ENCODE measurements at regions not wholly inside any gene's neighbourhood (a gene's known extent, or its start where the extent isn't known, plus 50 kb on each side); places are given as distances from the start of the nearest gene placed in this dataset.
"Not testable (repeated sequence)": the region's sequence is repeated elsewhere in the genome, so short reads cannot be mapped to it uniquely, and the experiment has no call there.

DNA sequence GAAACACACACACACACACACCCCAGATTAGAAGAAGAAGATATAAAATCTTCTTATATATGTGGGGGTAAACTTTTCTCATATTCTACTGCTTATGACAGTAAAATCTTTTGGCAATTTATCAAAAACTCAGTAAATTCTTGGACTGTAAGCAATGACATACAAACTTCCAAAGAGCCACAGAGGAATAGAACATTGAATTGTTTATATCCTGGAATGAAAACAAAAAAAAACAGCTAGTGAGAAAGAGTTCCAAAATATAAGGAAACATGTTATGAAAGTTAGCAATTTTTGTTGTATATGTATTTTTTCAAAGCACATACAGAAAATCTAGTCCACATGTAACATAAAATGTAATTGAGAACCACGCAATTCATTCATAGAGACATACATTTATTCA lies 764.9 kb downstream of the DSC3 start:
- DNase-seq (ENCODE audit: low read depth, low spot score) = no peak

DNA sequence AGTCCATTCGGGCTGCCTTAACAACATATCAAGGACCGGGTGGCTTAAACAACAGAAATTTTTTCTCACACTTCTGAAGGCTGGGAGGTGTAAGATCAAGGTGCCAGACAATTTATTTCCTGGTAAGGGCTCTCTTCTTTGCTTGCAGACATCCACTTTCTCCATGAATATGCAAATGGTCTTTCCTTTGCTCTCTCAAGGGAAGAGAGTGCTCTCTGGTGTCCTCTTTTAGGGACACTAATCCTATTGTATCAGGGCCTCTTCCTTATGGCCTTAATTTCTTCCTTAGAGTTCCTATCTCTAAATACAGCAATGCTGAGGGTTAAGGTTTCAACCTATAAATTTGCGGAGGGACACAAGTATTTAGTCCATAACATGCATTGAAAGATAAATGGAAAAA lies 770.8 kb downstream of the DSC3 start:
- DNase-seq (ENCODE audit: low read depth, low spot score) = no peak
- no peak overlapping the region for H3K27ac ChIP-seq

More for the DNA sequence above, 764.9 kb downstream of the DSC3 start:
- H3K27ac ChIP-seq = no peak overlapping the region

DNA sequence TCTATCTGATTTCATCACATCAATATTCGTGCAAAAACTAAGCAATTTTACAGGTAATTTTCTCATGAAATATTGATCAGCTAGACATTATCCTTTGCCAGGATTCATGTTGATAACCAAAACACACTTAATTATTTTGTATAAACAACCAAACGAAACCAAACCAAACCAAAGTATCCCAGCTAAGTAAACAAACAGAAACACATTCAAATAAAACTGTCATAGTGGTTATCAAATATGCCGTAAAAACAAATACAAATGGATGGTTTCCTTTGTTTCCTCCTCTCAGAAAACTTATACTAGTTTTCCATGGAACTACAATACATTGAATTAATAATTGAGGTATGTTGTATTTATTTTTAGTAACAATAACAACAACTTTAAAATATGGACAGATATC lies 777.4 kb downstream of the DSC3 start:
- DNase-seq (ENCODE audit: low read depth, low spot score) = no peak
- H3K27ac ChIP-seq = no peak overlapping the region

DNA sequence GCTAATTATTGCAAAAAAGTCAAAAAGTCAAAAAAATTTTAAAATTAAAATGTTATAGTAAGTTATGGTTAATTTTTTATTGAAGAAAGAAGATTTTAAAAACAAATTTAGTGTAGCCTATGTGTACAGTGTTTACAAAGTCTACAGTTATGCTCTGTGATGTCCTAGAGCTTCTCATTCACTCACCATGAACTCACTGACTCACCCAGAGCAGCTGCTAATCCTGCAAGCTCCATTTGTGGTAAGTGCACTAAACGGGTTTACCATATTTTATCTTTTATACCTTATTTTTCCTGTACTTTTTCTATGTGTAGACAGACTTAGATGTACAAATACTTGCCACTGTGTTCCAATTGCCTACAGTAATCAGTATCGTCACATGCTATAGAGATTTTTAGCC lies 788.2 kb downstream of the DSC3 start:
- no peak overlapping the region for H3K27ac ChIP-seq
- no peak for DNase-seq (ENCODE audit: low read depth, low spot score)

DNA sequence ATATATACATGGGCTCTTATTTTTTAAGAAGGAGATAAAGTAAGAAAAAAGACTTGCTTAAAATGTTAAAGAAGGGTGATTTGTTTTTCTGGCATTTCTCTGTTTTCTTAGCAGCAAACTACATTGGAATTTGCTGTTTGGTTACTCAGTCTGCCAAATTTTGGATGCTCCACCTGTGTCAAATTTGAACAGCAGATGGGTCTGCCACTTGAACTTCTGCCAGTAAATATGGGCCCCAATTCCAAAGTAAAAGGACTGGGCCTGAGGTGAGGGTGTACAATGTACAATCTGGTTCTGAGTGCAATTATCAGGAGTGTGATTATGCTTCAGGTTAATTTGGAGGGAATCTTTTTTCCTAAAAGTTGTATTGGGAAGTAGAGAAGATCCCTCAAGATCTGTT lies 794.5 kb downstream of the DSC3 start:
- no peak overlapping the region for H3K27ac ChIP-seq
- no peak for DNase-seq (ENCODE audit: low read depth, low spot score)

DNA sequence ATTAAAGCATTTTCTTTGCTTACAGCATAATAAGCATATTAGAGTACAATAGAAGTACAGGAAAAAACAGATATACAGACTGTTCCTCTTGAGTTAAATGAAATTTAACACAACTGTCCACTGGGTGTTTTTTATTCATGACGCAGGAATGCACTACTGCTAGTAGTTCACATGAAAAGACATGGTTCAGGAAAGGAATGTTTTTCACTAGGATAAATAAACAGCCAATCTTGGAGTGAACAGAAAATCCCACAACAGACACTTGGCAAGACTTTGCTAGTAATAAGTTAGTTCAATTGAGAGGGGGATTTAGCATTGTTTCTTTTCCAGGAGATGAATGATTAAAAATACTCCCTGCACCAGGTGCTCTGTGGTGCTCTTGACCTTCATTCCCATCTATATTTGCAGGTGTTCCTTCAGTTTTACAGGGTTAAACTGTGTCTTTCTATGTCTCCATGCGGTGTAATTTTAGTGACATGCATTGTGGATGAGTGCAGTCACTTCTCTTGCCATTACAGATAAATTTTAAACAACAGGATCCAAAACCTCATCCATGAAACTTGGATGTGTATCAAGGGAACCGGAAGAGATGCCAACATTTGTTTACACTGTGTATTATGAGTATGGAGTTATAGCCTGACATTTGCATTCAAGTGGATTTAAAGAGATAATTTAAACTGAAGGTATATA lies 796.6 kb downstream of the DSC3 start:
- no peak for DNase-seq (ENCODE audit: low read depth, low spot score)
- no peak overlapping the region for H3K27ac ChIP-seq

DNA sequence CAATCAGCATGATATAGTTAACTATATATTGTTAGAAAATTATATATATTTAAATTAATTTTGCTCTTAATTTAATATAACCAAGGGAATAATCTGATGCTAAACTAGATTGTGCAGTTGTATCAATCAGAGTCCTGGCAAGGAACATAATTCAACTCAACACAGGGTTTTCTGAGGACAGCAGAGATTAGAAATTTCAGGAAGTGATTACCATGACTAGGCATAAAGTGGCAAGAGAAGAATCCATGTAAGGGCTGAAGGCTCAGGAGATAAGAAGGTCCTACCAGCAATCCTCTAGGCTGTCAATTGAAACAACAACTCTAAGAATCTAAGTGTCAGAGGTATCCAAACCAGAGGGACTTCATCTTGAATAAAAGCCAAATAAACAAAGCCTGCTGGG lies 807.8 kb downstream of the DSC3 start:
- no peak for DNase-seq (ENCODE audit: low read depth, low spot score)
- H3K27ac ChIP-seq = no peak overlapping the region

DNA sequence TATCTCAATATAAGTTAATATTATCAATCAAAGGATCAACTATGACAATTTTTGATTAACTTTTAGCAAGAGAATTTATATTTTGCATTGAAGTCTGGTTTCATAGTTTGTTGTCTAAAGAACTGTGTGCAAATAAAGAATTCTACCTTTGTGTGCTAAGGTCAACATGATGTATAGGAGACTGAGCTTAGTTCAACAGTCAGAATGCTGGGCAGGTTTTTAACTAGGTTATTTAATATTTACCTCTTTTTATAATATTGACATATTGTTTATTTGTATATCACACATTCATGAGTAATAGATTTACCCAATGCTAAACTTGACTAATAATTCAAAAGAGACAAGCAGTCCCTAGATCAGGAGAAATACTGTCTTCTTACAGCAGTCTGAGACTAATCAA lies 831.4 kb downstream of the DSC3 start:
- no peak overlapping the region for H3K27ac ChIP-seq
- no peak for DNase-seq (ENCODE audit: low read depth, low spot score)

DNA sequence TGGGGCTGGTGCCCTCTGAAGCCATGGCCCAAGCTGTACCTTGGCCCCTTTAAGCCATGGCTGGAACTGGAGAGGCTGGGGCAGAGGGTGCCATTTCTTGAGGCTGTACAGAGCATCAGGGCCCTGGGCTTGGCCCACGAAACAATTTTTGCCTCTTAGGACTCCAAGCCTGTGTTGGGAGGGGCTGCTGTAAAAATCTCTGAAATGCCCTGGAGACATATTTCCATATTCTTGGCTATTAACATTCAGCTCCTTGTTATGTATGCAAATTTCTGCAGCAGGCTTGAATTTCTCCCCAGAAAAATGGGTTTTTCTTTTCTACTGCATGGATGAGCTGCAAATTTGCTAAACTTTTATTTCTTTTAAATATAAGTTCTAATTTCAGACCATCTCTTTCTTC lies 834.0 kb downstream of the DSC3 start:
- H3K27ac ChIP-seq = no peak overlapping the region
- no peak for DNase-seq (ENCODE audit: low read depth, low spot score)

DNA sequence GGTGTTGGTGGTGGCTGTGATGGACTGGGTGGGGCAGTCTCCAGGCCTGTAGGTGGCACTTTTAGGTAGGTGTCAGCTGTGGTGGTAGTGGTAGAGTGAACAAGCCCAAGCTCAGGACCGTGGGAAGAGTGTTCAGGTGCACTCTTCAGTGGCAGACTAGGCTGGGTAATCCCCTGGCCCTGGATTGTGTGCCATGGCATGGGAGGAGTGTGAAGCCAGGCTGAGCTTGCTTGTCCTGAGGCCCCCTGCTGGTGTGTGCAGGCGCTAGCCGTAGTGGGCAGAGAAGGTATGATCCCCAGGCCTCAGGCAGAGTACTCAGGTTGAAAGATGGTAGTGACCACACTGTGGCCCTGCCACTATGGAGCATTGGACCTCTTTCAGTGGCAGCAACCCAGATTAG lies 850.3 kb downstream of the DSC3 start:
- H3K27ac ChIP-seq = no peak overlapping the region
- no peak for DNase-seq (ENCODE audit: low read depth, low spot score)

DNA sequence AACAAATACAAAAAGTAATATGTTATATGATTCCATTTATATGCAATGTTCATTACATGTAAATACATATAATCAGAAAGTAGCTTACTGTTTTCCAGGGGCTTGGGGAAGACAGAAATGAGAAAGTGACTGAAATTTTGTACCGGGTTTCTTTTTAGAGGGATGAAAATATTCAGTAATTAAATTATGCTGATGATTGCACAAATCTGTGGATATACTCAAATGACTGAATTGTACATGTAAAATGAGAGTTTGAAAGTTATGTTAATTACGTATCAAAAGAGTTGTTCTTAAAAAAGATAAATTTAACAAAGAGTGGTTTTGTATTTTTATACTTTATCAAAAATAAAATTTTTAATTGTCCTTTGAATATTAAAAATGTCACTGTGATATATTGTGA lies 856.3 kb downstream of the DSC3 start:
- no peak for DNase-seq (ENCODE audit: low read depth, low spot score)
- H3K27ac ChIP-seq = no peak overlapping the region

DNA sequence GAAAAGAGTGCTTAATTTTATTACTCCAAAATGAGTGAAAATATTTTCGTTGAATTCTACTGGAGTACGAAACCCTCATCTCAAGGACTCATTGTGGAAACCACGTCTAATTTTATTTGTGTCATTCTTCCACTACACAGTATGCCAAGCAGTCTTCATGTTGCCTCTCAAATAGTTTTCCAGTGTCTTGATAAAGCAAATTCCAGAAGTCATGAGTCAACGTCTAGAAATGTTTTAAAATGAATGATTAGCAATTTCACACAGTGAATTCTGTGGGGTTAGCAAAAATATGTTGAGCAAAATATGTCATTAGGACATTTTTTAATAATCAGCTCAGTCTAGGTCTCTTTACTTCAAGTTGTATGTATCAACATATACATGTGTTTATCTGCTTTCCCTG lies 865.5 kb downstream of the DSC3 start:
- no peak for DNase-seq (ENCODE audit: low read depth, low spot score)
- H3K27ac ChIP-seq = no peak overlapping the region

DNA sequence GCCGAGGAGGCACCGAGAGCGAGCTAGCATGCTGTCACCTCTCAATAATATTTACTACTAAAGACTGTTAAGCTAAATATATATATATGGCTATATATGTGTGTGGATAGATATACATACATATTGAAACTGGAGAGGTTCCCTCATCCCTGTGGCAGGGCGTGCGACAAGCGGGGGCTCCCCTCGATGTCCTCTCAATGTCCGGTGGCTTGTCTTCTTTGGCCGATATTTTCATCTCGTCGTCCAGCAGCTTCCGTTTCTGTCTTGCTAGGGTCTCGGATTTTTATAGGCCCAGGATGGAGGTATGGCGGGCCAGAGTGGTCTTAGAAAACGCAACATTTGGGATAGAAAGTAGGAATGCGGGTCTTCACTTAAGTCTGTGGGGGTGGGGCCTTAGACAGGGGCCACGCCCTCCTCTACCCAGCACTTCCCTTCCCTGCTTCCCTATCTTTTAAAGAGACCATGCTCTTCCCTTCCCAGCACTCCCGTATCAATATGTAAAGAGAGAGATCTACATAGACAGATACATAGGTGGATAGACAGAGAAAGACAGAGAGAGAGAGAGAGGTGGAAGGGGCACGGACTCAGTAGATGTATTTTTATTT lies 866.8 kb downstream of the DSC3 start:
- no peak overlapping the region for H3K27ac ChIP-seq
- no peak for DNase-seq (ENCODE audit: low read depth, low spot score)

DNA sequence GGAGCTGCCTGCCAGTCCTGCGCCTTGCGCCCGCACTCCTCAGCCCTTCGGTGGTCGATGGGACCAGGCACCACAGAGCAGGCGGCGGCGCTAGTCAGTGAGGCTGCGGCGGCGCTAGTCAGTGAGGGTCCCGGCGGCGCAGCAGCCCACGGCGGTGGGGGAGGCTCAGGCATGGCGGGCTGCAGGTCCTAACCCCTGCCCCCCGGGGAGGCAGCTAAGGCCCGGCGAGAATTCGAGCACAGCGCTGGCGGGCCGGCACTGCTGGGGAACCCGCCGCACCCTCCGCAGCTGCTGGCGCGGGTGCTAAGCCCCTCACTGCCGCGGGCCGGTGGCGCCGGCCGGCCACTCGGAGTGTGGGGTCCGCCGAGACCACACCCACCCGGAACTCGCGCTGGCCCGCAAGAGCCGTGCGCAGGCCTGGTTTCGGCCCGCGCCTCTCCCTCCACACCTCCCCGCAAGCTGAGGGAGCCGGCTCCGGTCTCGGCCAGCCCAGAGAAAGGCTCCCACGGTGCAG lies 867.4 kb downstream of the DSC3 start:
- no peak overlapping the region for H3K27ac ChIP-seq
- DNase-seq (ENCODE audit: low read depth, low spot score) = no peak

DNA sequence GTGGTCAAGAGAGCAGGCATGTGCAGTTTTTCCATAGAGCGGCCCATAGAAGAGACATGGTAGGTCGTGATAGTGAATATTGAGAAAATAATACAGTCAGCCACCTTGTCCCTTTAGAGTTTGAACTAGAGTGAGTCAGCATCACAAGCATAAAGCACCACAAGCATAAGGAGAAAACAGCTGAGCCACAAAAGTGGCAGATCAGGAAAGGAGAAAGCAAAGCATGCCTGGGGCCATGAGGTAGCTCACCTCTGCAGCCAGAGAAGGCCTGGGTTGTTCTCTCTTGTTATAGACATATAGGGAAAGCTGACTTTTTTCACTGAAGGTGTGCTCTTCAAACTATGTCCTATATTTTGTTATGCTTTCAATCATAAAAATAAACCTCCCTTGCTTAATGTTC lies 879.0 kb downstream of the DSC3 start:
- peak; percentile 0 for DNase-seq (ENCODE audit: low read depth, low spot score)
- H3K27ac ChIP-seq = no peak overlapping the region

DNA sequence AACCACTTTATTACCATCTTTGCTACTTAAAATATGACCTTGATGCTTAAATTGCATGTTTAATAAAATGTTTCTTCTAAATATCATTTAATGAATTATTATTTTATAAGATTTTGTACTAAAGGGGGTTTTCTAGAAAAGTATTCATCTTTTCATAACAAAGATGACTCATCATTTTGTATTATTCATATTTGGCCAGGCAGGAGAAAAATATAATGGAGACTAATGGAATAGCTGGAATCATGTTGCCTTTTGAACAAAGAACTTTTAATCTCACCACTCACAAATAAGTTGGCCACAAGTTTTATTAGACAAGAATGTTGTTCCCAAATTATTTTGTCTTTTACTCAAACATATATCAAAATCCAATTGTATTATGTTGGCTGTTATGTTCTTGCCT lies 882.4 kb downstream of the DSC3 start:
- no peak overlapping the region for H3K27ac ChIP-seq
- no peak for DNase-seq (ENCODE audit: low read depth, low spot score)

DNA sequence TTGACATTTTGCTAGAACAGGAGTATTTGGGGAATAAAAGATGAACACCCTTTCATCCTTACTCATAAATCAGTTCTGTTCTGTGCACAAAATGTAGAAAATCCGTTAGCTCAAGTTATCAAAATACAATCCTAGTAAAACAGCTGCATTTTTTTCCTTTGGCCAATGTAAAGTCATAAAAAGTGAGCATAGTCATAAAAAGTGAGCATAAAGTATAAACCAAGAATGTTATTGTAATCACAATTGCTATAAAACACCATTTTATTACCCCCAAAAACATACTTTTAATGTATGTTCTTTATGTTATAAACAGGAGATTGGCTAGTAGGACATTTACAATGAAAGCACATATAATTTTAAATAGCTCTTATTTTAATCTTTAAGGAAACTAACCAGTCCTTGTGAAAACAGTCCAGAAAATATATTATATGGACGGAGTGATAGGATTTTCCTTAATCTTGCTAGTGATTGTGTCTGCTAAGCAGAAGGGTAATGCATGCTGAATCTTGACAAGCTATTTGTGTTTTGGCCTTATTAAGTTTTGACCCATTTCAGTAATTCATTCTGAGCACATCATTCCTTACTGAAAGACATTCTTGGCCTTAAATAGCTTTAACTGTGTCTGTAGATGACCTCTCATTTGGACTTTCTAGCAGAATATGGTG lies 891.8 kb downstream of the DSC3 start:
- H3K27ac ChIP-seq = no peak overlapping the region
- DNase-seq (ENCODE audit: low read depth, low spot score) = no peak

DNA sequence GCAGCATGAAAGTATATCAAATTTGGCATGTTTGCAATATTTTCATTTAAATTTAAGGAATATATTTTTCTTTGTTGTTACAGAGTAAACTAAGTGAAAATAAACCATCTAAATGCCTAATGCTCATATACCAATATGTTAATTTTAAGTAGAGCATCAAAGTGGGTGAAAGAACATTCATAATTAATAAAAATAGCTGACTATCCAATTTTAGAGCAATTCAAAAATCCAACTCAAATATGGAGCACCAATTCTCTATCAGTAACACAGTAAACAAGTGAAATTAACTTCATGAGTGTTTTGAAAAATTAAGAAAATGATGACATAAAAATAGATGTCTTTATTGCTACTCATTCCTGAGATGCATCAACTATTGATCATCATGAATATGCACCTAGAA lies 893.0 kb downstream of the DSC3 start:
- H3K27ac ChIP-seq = no peak overlapping the region

DNA sequence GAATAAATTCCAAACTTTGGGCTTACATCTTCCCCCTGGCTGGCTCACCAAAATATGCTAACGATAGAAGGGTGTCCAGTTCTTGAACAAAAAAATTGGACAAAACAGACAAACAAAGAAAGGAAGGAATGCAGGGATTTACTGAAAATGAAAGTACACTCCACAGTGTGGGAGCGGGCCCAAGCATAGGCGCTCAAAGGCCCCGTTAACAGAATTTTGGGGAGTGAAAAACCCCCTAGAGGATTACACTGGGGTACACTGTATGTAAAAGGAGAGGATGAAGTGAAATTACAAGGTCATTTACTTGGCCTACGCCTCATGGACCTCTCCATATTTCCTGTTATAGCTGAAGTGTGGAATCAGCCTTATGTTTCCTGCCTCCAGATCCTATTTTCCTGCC lies 899.7 kb downstream of the DSC3 start:
- no peak overlapping the region for H3K27ac ChIP-seq
- no peak for DNase-seq (ENCODE audit: low read depth, low spot score)

More for the DNA sequence above, 893.0 kb downstream of the DSC3 start:
- DNase-seq (ENCODE audit: low read depth, low spot score) = no peak

DNA sequence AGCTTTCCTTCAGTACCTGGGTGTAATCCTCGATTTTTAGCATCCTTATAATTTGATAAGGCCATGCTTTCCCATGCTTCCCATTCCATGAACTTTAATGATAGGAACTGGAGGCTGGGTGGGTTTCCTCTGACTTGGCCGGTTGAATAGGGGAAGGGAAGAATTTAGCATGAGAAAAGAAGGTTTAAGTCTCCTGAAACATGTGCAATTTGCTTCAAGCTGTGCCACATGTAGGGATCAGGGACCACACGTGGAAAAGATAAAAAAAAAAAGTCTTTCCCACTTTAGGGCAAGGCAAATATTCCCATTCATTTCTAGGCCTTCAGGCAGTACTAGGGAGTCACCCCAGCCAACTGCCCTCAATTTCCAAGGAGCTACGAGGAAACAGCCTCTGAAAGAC lies 900.3 kb downstream of the DSC3 start:
- H3K27ac ChIP-seq = no peak overlapping the region
- no peak for DNase-seq (ENCODE audit: low read depth, low spot score)

DNA sequence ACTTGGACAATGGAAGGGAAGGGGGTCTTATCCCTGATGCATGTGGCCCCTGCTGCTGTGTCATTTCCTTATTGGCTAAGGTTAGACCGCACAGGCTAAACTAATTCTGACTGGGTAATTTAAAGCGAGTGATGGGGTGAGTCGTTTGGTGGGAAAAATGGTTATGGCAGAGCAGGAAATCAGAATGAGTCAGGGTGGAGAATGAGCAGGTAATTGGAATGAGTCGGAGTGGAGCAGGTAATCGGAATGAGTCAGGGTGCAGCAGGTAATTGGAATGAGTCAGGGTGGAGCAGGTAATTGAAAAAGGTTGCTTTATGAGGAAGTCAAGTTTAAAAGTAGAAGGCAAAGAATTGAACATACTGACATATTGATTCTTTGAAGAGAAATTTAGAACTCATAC lies 901.0 kb downstream of the DSC3 start:
- peak; percentile 29 for DNase-seq (ENCODE audit: low read depth, low spot score)
- not testable (repeated sequence) for H3K27ac ChIP-seq
